GM12891 (cell line): ENCODE measurements at regions not wholly inside any gene's neighbourhood (a gene's known extent, or its start where the extent isn't known, plus 50 kb on each side); places are given as distances from the start of the nearest gene placed in this dataset.

Source experiments
- POLR2A ChIP-seq: IDR thresholded peaks from 2 replicates; pipeline ENCODE4 v1.6.1; 2011; ENCODE audit warnings: low read depth, low read length, control low read depth
- POLR2AphosphoS5 ChIP-seq: IDR thresholded peaks from 2 replicates; pipeline ENCODE4 v1.6.1; 2011; ENCODE audit warnings: low read depth, low read length, control low read depth
- POU2F2 ChIP-seq: IDR thresholded peaks from 2 replicates; pipeline ENCODE4 v1.6.1; 2011; ENCODE audit warnings: low read depth, mild to moderate bottlenecking, control low read depth, low read length, moderate library complexity
- SPI1 ChIP-seq: IDR thresholded peaks from 2 replicates; pipeline ENCODE4 v1.6.1; 2011; ENCODE audit warnings: low read depth, low read length, control low read depth
- TAF1 ChIP-seq: IDR thresholded peaks from 2 replicates; pipeline ENCODE4 v1.6.1; 2011; ENCODE audit warnings: low read depth, low read length, control low read depth

- no peak for TF ChIP-seq POLR2A
- TF ChIP-seq SPI1, result no peak
- TF ChIP-seq POLR2AphosphoS5, result no peak
- TF ChIP-seq TAF1, result no peak
- TF ChIP-seq POU2F2, result no peak
These were observed 286.8 kb upstream of the ZMIZ1 start for GRCh38 chr10:78781991-78782390.
